ENCODE measurements at regions not wholly inside any gene's neighbourhood (a gene's known extent, or its start where the extent isn't known, plus 50 kb on each side); places are given as distances from the start of the nearest gene placed in this dataset.

GRCh38 chr11:70527046-70527395 lies 128.7 kb downstream of the CTTN start:
- Histone ChIP-seq H3K27me3 (ENCODE audit: insufficient read depth, low read length) (no peaks in the 10 kb centered on the region), H3K9me3 (ENCODE audit: control insufficient read depth in 1 of 2, insufficient read depth in 1 of 2, low read depth in 1 of 2, low read length in 2 of 2) (no peaks in the 10 kb centered on the region), H3K9ac (ENCODE audit: low read length) (no peak overlapping the region), H3K4me2 (ENCODE audit: low read length) (0 out of 2 replicates have a peak overlapping the region, but pooled peaks have one; percentile 7), H3K27ac (ENCODE audit: low read depth, low read length) (no peak overlapping the region), H3K36me3 (ENCODE audit: control insufficient read depth in 1 of 2, insufficient read depth in 2 of 2, low read length in 2 of 2) (no peaks in the 10 kb centered on the region), H3K9me2 (ENCODE audit: insufficient read depth) (no peaks in the 10 kb centered on the region), H3K4me3 (replicated peaks in 1 of 2; ENCODE audit: low read depth in 1 of 2, low read length in 2 of 2) (no peak overlapping the region), H4K20me1 (ENCODE audit: insufficient read depth) (no peaks in the 10 kb centered on the region), H3K4me1 (ENCODE audit: control insufficient read depth in 1 of 2, insufficient read depth in 2 of 2, low read length in 2 of 2) (peaks cover 0 to 13% of the 10 kb centered on the region in 2 experiments; a peak in 3 of 4 replicates), H3K79me2 (ENCODE audit: insufficient read depth, low read length) (no peaks in the 10 kb centered on the region), H2AFZ (ENCODE audit: low read depth, low read length, poor library complexity, severe bottlenecking) (no peak overlapping the region)
- RAD21 ChIA-PET (ENCODE audit: low non-redundant PET in 1 of 2, low total read pairs in 2 of 2, uncharacterized antibody in 2 of 2, unreplicated experiment in 2 of 2), result no interaction called here
- CTCF ChIA-PET, result no interaction called here
- POLR2A ChIA-PET, result no interaction called here
- ATAC-seq, result no peak
- no TSS peak for BruUV-seq (replicated peaks)
- TF ChIP-seq RAD21 (IDR thresholded peaks at IDR 0.05; ENCODE audit: low read depth), result peak; percentile 19; the same call in 1 of the 2 replicates
- no peak for TF ChIP-seq EZH2 (IDR thresholded peaks at IDR 0.05)
- DNase-seq (ENCODE audit: low read depth, low spot score), result no peak
- intact Hi-C loops (cut with micrococcal nuclease), result no loop called here

GRCh38 chr11:70527429-70528045 lies 129.2 kb downstream of the CTTN start:
- ChIA-PET POLR2A (no interaction called here), CTCF (no interaction called here), RAD21 (ENCODE audit: low non-redundant PET in 1 of 2, low total read pairs in 2 of 2, uncharacterized antibody in 2 of 2, unreplicated experiment in 2 of 2) (no interaction called here)
- ATAC-seq (no peak), DNase-seq (ENCODE audit: low read depth, low spot score) (no peak)
- no peaks in the 10 kb centered on the region for H4K20me1 ChIP-seq (ENCODE audit: insufficient read depth)
- no TSS peak for BruUV-seq (replicated peaks)
- no peak for TF ChIP-seq REST (IDR thresholded peaks at IDR 0.05; ENCODE audit: low read depth)
- no peak for TF ChIP-seq POLR2A (IDR thresholded peaks at IDR 0.05; ENCODE audit: borderline replicate concordance, extremely low read depth, insufficient read depth, insufficient read length)
- no peak for TF ChIP-seq CTCF (IDR thresholded peaks at IDR 0.05 in 2 of 3, conservative IDR thresholded peaks at IDR 0.05 in 1 of 3; ENCODE audit: borderline replicate concordance in 1 of 3, insufficient read depth in 1 of 3, low read depth in 2 of 3, low read length in 2 of 3)
- TF ChIP-seq EZH2 (IDR thresholded peaks at IDR 0.05), result no peak
- TF ChIP-seq ZFX (IDR thresholded peaks at IDR 0.05), result no peak
- TF ChIP-seq ATF3 (IDR thresholded peaks at IDR 0.05), result no peak
- TF ChIP-seq RAD21 (IDR thresholded peaks at IDR 0.05; ENCODE audit: low read depth), result no peak
- H3K27me3 ChIP-seq (ENCODE audit: insufficient read depth, low read length), result no peaks in the 10 kb centered on the region
- no peaks in the 10 kb centered on the region for H3K79me2 ChIP-seq (ENCODE audit: insufficient read depth, low read length)
- H3K4me2 ChIP-seq (ENCODE audit: low read length), result 0 out of 2 replicates have a peak overlapping the region, but pooled peaks have one; percentile 7
- H3K27ac ChIP-seq (ENCODE audit: low read depth, low read length), result no peak overlapping the region
- no peak overlapping the region for H2AFZ ChIP-seq (ENCODE audit: low read depth, low read length, poor library complexity, severe bottlenecking)
- no peaks in the 10 kb centered on the region for H3K9me3 ChIP-seq (ENCODE audit: control insufficient read depth in 1 of 2, insufficient read depth in 1 of 2, low read depth in 1 of 2, low read length in 2 of 2)
- H3K36me3 ChIP-seq (ENCODE audit: control insufficient read depth in 1 of 2, insufficient read depth in 2 of 2, low read length in 2 of 2), result no peaks in the 10 kb centered on the region
- H3K9me2 ChIP-seq (ENCODE audit: insufficient read depth), result no peaks in the 10 kb centered on the region
- no peak overlapping the region for H3K9ac ChIP-seq (ENCODE audit: low read length)
- no peak overlapping the region for H3K4me3 ChIP-seq (replicated peaks in 1 of 2; ENCODE audit: low read depth in 1 of 2, low read length in 2 of 2)
- intact Hi-C loops (cut with micrococcal nuclease), result no loop called here
- H3K4me1 ChIP-seq (ENCODE audit: control insufficient read depth in 1 of 2, insufficient read depth in 2 of 2, low read length in 2 of 2), result peaks cover 0 to 13% of the 10 kb centered on the region in 2 experiments; a peak in 3 of 4 replicates
